ENCODE measurements at regions not wholly inside any gene's neighbourhood (a gene's known extent, or its start where the extent isn't known, plus 50 kb on each side); places are given as distances from the start of the nearest gene placed in this dataset.
"Not testable (repeated sequence)": the region's sequence is repeated elsewhere in the genome, so short reads cannot be mapped to it uniquely, and the experiment has no call there.

GRCh38 chr13:50156561-50157127, 141.4 kb downstream of the KCNRG start:
- DNase-seq (ENCODE audit: low spot score) = no peak

DNA sequence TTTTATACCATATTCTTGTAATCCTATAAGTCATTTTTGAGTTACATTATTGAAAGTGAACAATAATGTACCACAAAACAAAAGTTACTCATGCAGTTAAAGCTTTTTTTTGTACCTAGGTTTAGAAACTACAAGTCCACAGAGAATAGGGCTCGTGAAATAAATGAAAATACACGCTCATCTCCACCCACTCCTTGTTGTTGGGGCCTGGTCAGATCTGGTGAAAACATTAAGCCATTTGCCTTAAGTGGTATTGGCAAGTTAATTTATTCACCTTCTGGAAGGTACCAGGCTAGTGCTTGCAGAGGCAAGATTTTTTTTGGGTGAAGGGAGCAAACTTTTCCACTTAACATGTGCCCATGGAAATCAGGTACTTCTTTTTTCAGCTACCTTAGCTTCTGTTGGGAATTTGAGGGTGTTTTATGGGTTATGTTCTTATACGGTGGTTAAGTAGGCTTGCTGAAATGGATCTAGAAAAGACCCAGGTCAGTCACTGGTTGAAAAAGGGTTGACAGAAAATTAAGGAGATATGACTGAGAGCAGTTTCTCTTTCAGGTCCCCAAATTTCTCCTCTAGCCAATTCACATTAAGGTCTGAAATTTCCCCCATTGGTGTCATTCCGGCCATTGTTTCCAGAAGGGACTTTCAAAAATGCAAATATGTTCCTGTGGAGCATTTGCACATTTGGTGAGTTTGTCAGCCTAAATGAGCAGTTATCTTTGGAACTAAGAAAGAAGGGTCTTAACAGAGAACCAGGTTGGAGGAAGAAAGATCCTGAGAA, 143.3 kb downstream of the KCNRG start:
- DNase-seq (ENCODE audit: low spot score) = no peak

- DNase-seq (ENCODE audit: low spot score) = no peak
Measured at GRCh38 chr13:50159607-50160006, 144.4 kb downstream of the KCNRG start.

DNA sequence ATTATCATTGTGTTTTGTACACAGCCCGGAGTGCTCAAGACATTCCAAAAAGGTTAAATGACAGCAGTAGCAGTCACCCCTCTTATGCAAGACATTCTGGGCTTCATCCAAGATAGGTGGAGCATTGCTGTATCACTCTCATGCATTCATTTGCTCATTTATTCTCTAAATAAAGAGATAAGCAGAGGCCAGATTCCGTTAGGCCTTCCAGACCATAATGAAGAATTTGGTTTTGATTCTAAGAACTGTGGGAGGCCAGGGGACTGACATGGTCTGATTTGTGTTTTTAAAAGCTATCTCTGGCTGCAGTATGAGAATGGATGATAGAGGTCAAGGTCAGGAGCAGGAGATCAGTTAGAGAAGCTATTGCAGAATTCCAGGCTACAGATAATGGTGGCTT, 145.8 kb downstream of the KCNRG start:
- DNase-seq (ENCODE audit: low spot score) = no peak

GRCh38 chr13:50162001-50162400, 146.8 kb downstream of the KCNRG start:
- no peak for DNase-seq (ENCODE audit: low spot score)

- no peak for DNase-seq (ENCODE audit: low spot score)
Measured at GRCh38 chr13:50162567-50162966, 147.3 kb downstream of the KCNRG start.

GRCh38 chr13:50167224-50167947, 152.1 kb downstream of the KCNRG start:
- no peak for DNase-seq (ENCODE audit: low spot score)

DNA sequence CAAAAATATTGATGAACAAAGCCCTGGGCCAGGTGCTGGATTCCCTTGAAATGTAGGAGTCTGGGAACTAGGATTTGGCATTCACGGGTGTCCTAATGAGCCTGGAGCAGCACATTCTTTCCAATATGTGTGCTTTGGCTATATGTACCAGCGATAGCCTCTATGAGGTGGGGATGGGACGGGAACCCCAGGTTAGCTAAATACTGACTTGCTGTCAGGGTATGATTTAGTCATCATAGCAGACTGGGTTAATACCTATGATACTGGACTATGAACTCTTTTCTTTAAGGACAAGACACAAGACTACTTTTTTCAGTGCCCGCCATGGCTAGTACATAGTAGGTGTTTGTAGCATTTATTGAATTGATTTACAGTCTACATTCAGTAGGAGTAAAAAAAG, 152.7 kb downstream of the KCNRG start:
- no peak for DNase-seq (ENCODE audit: low spot score)

DNA sequence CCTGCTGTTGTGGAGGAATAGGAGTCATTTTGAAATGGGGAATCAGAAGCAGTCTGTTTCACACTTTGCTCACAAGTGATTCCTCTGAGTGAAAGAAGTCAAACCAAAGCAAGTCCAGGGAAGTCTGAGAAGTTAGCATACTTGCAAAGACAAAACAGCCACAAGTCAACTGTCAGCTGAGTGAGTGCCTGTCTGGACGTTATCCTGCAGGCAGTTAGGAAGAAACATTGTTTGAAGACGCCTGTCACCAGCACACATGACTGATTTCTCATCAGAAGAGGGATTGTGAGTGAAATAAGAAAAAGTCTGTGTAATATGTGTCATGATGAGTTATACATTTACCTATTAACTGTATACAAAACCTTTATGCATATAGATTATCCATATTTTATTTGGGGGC, 153.5 kb downstream of the KCNRG start:
- DNase-seq (ENCODE audit: low spot score) = no peak

DNA sequence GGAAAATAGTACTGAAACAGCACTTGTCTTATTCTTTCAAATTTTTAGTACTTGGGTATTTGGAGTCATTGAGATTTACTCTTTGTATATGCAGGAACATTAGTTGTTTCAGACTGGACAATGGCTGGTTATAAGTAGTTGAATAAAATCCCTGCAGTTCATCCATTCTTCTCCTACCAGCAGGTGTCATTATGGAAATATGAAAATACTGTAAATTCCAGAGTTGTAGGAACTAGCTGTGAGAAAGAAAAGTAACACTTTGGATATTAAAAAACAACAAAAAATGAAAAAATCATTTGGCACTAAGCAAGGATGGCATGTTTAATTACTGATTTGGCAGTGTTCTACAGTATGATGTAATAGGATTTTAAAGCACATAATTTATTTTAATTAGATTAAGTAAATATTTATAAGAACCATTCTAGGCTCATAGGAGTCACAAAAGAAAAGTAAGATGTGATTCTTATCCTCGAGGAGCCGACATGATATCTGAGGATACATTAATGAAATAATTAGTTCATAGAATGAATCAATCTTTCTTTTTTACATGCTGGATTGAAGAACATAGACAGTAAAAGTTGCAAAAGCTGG, 155.3 kb downstream of the KCNRG start:
- DNase-seq (ENCODE audit: low spot score) = no peak

DNA sequence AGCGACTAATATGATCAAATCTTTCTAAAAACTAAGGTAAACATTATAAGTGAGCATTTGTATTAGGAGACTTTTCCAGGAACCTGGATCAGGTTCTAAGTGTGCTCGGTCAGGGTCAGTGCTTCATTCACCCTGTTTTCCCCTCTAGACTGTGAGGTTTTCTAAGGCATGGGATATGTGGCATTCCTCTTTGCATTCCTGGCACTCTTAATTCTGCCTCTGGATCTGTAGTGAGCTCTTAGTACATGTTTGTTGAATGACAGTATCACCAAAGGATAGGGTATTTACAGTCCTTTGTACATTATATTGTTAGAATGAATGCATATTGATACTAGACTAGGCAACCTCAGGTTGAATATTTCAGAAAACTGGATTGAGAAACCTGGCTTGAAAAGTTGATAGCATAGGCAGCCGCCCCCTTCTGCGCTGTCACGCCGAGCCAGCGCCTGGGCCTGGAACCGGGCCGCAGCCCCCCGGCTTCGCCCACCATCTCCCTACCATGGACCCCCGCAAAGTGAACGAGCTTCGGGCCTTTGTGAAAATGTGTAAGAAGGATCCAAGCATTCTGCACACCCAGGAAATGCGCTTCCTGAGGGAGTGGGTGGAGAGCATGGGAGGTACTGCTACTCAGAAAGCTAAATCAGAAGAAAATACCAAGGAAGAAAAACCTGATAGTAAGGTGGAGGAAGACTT, 156.5 kb downstream of the KCNRG start:
- DNase-seq (ENCODE audit: low spot score) = no peak

- not testable (repeated sequence) for DNase-seq (ENCODE audit: low spot score)
Measured at GRCh38 chr13:50173045-50173444, 157.8 kb downstream of the KCNRG start.

DNA sequence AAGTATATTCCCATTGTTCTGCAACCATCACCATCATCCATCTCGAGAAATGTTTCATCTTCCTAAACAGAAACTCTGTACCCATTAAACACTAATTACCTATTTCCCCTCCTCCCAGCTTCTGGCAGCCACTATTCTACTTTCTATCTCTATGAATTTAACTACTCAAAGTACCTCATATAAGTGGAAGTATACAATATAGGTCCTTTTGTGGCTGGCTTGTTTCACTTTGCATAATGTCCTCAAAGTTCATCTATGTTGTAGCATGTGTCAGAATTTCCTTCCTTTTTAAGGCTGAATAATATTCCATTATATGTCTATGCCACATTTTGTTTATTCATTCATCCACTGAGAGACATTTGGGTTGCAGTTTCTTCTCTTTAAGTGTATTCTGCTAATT, 159.4 kb downstream of the KCNRG start:
- no peak for DNase-seq (ENCODE audit: low spot score)

DNA sequence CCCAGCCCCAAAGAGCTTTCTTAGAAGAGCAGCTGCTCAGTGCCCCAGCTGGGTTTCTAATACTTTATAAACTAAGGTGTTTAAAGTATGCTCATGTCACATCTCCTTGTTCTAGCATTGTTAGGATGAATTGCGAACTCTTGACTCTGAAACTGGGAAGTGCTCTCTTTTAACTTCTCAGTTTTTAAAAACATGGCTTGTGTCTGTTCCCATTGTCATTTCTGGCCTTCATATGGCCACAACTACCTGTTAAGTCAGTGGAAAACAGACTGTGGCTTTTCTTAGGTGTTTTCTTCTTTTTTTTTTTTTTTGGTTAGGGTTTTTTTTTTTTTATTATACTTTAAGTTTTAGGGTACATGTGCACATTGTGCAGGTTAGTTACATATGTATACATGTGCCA, 164.7 kb downstream of the KCNRG start:
- DNase-seq (ENCODE audit: low spot score) = no peak

GRCh38 chr13:50185769-50186763, 170.8 kb downstream of the KCNRG start:
- not testable (repeated sequence) for DNase-seq (ENCODE audit: low spot score)

DNA sequence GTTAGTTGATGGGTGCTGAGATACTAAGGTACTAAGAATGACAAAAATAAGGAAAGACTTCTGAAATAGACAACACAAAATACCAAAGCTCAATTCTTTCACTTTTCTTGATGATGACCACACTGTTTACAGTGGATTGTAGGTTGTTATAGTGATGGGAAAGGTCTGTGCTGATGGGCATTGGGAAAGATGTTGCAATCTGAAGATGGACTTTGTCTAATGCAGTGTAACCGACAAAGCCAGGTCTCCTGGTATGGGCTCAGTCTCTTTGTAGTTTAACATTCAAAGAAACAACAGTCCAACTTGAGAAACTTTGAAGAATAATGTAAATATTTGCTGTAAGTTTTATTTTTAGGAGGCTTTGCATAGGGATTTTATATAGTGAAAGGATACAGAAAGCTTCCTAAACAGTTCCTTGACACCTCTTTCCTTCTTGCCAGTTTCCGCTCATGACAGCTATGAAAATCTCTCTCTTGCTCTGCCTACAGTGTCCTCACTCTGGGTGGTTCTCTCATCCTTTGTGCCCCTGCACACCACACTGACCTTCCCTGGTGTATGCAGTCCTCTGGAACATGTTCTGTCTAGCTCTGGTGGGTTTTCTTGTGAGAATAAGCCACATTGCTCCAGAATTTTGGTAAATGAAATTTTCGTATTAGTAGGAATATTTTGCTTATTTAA, 172.2 kb downstream of the KCNRG start:
- no peak for DNase-seq (ENCODE audit: low spot score)

DNA sequence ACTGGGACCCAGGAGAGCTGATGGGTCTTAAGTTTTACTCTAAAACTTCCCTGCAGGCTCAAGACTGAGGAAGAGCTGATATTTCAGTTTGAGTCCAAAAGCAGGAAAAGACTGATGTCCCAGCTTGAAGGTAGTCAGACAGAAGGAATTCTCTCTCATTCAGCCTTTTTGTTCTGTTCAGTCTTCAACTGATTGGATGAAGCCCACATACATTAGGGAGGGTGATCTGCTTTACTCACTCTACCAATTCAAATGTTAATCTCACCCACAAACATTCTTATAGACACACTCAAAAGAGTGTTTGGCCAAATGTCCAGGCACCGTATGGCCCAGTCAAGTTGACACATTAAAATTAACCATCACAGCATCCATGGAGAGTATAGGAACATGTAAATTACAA, 173.5 kb downstream of the KCNRG start:
- no peak for DNase-seq (ENCODE audit: low spot score)

DNA sequence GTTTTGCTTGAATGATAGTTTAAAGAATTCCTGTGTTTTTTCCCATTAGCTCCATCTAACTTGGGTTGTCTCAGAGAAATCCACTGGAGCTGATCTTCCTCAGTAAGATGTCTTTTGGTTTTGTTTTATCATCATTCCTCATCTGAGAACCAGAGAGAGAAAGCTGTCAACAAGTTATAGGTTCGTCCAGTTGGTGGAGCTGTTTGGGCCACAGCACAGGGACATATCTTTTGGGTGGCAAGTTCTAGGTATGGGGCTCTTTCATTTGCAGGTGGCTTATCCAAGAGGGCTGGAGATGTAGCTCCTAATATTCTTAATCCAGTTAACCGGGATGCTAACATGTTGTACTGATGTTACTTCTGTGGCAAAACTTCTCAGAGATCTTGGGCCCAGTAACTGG, 174.2 kb downstream of the KCNRG start:
- DNase-seq (ENCODE audit: low spot score) = no peak

DNA sequence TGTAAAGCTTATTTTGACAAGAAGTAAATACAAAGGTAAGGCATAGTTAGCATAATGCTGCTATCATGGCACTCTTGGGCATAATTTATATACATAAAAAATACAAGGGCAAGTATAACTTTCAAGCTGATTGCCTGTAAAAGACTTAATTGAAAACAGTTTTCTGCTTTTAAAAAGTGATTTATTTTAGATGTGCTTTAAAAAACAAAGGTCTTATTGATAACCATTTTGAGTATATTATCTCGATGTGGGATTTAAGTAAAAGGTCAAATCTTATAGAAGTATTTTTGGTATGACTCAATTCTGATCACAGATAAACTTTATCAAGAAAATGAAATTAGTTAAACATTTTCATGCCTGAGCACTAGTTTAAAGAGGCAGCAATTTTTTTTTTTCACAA, 175.8 kb downstream of the KCNRG start:
- DNase-seq (ENCODE audit: low spot score) = no peak

DNA sequence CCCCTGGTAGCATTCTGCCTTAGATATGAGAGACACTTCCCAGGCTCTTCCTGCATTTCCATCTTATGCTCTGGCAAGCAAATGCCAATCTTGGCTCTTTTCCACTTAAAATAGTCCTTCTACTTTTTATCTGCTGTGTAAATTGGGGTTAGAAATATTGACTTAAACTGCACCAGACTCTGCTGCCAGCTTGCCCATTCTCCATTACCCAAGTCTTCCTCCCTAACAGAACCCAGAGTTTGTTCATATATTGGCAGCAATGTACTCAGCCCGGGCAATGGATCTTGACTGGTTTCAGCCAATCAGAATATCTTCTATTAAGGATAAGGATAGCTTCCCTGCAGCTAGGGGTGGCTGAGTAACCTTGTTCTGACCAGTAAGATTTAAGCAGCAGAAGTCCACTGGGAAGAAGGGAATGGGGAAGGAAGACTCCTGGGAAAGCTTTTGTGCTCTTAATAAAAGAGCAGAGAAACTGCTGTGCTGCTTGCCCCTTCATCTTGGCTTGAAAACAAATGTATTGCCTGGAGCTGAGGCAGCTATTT, 177.1 kb downstream of the KCNRG start:
- no peak for DNase-seq (ENCODE audit: low spot score)

Measured in germinal center (tissue), 1 donor.